ENCODE measurements at regions not wholly inside any gene's neighbourhood (a gene's known extent, or its start where the extent isn't known, plus 50 kb on each side); places are given as distances from the start of the nearest gene placed in this dataset.

DNA sequence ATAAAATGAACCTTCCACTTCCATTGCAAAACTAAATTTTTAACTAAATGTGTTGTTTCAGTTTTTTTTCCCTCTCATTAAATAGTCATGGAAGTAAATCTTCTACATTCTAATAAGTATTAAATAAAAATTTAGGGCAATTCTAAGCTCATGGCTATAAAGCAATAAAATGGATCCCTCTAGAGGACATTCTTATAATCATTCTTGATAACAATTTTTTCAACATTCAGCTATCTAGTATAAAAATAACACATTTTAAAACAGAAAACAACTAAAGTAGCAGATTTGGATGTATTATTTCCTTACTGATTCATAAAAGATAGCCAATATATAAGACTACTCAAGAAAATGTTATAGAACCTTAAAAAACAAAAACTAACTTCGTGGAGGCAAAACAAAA lies 393.1 kb downstream of the PLOD2 start:
- Histone ChIP-seq H3K9me3 (ENCODE audit: control insufficient read depth, low read depth, low read length) (no peaks in the 10 kb centered on the region), H3K9ac (ENCODE audit: control insufficient read depth, extremely low read depth, insufficient read depth, low read length) (no peak overlapping the region), H3K4me1 (ENCODE audit: control insufficient read depth, extremely low read depth, insufficient read depth, low read length) (no peaks in the 10 kb centered on the region), H4K20me1 (ENCODE audit: control insufficient read depth, extremely low read depth, insufficient read depth, low read length) (no peaks in the 10 kb centered on the region), H3K4me2 (ENCODE audit: control insufficient read depth, extremely low read depth, insufficient read depth, low read depth, low read length) (no peak overlapping the region), H3K27me3 (ENCODE audit: control insufficient read depth, extremely low read depth, insufficient read depth, low read length) (no peaks in the 10 kb centered on the region), H3K9me1 (ENCODE audit: control insufficient read depth, extremely low read depth, insufficient read depth, low read length) (no peaks in the 10 kb centered on the region), H3K27ac (ENCODE audit: control insufficient read depth, insufficient read depth, low read length) (no peak overlapping the region), H3K36me3 (ENCODE audit: control insufficient read depth in 2 of 2, extremely low read depth in 1 of 2, insufficient read depth in 2 of 2, low read length in 2 of 2) (no peaks in the 10 kb centered on the region), H2AFZ (ENCODE audit: control insufficient read depth, low read length) (no peak overlapping the region), H3K4me3 (ENCODE audit: control insufficient read depth in 2 of 3, extremely low read depth in 1 of 3, insufficient read depth in 2 of 3, low read depth in 1 of 3, low read length in 3 of 3) (no peak overlapping the region), H3K79me2 (ENCODE audit: control insufficient read depth, insufficient read depth, low read length) (no peaks in the 10 kb centered on the region)
- DNase-seq (ENCODE audit: low read depth, low spot score): no peak
- FAIRE-seq: no peak
- TF ChIP-seq, protein P1, sequence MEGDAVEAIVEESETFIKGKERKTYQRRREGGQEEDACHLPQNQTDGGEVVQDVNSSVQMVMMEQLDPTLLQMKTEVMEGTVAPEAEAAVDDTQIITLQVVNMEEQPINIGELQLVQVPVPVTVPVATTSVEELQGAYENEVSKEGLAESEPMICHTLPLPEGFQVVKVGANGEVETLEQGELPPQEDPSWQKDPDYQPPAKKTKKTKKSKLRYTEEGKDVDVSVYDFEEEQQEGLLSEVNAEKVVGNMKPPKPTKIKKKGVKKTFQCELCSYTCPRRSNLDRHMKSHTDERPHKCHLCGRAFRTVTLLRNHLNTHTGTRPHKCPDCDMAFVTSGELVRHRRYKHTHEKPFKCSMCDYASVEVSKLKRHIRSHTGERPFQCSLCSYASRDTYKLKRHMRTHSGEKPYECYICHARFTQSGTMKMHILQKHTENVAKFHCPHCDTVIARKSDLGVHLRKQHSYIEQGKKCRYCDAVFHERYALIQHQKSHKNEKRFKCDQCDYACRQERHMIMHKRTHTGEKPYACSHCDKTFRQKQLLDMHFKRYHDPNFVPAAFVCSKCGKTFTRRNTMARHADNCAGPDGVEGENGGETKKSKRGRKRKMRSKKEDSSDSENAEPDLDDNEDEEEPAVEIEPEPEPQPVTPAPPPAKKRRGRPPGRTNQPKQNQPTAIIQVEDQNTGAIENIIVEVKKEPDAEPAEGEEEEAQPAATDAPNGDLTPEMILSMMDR (optimal IDR thresholded peaks at IDR 0.05 in 1 of 3, IDR thresholded peaks at IDR 0.05 in 1 of 3, conservative IDR thresholded peaks at IDR 0.05 in 1 of 3; ENCODE audit: extremely low read depth in 1 of 3, insufficient read depth in 2 of 3, low read length in 3 of 3): no peak
- no peak for TF ChIP-seq EZH2 (IDR thresholded peaks at IDR 0.05; ENCODE audit: low read length)
- dilution Hi-C loops (cut with MboI; ENCODE audit: extremely low pct_ligation_motif_present, low sequenced_read_pairs): no loop called here

DNA sequence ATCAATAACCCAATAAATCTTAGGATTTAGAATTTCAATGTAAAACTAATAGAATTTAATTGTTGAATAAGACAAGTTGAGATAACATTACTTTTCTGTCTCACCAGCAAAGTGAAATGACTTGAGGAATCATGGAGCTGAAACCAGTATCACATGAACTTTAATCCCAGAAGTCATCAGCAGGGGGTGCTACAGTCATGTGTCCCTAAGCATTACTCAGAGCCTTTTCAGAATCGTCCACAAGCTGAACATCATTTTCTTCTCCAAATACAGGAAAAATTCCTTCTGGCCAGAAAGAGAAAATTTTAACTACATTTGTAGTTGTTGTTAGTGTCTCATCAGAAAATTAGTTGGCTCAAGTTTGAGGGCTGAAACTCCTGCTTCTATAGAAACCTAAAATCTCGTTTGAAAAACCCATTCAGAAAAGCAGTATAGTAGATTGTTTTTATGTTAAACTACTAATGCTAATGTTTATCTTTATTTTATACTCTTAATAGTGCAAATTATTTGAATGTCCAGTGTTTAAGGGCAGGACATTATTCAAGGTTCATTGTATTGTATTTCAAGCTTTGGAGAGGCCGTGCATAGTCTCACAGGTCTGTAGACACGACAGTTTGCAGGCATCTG lies 384.1 kb downstream of the PLOD2 start:
- H3K9me1 ChIP-seq (ENCODE audit: control insufficient read depth, extremely low read depth, insufficient read depth, low read length): no peaks in the 10 kb centered on the region
- dilution Hi-C loops (cut with MboI; ENCODE audit: extremely low pct_ligation_motif_present, low sequenced_read_pairs): no loop called here
- H3K9ac ChIP-seq (ENCODE audit: control insufficient read depth, extremely low read depth, insufficient read depth, low read length): no peak overlapping the region
- H3K9me3 ChIP-seq (ENCODE audit: control insufficient read depth, low read depth, low read length): no peaks in the 10 kb centered on the region
- TF ChIP-seq EZH2 (IDR thresholded peaks at IDR 0.05; ENCODE audit: low read length): no peak
- TF ChIP-seq, protein P1 (optimal IDR thresholded peaks at IDR 0.05 in 1 of 3, IDR thresholded peaks at IDR 0.05 in 1 of 3, conservative IDR thresholded peaks at IDR 0.05 in 1 of 3; ENCODE audit: extremely low read depth in 1 of 3, insufficient read depth in 2 of 3, low read length in 3 of 3): peak; percentile 58 to 72 (median 60)
- H4K20me1 ChIP-seq (ENCODE audit: control insufficient read depth, extremely low read depth, insufficient read depth, low read length): no peaks in the 10 kb centered on the region
- no peaks in the 10 kb centered on the region for H3K36me3 ChIP-seq (ENCODE audit: control insufficient read depth in 2 of 2, extremely low read depth in 1 of 2, insufficient read depth in 2 of 2, low read length in 2 of 2)
- no peaks in the 10 kb centered on the region for H3K27me3 ChIP-seq (ENCODE audit: control insufficient read depth, extremely low read depth, insufficient read depth, low read length)
- DNase-seq (ENCODE audit: low read depth, low spot score) (peak; percentile 40), FAIRE-seq (no peak)
- H3K4me3 ChIP-seq (ENCODE audit: control insufficient read depth in 2 of 3, extremely low read depth in 1 of 3, insufficient read depth in 2 of 3, low read depth in 1 of 3, low read length in 3 of 3): no peak overlapping the region
- no peak overlapping the region for H3K27ac ChIP-seq (ENCODE audit: control insufficient read depth, insufficient read depth, low read length)
- H3K4me1 ChIP-seq (ENCODE audit: control insufficient read depth, extremely low read depth, insufficient read depth, low read length): no peaks in the 10 kb centered on the region
- no peak overlapping the region for H2AFZ ChIP-seq (ENCODE audit: control insufficient read depth, low read length)
- H3K4me2 ChIP-seq (ENCODE audit: control insufficient read depth, extremely low read depth, insufficient read depth, low read depth, low read length): no peak overlapping the region
- H3K79me2 ChIP-seq (ENCODE audit: control insufficient read depth, insufficient read depth, low read length): no peaks in the 10 kb centered on the region
